Lung (tissue), 11 donors: ENCODE measurements at regions not wholly inside any gene's neighbourhood (a gene's known extent, or its start where the extent isn't known, plus 50 kb on each side); places are given as distances from the start of the nearest gene placed in this dataset.

Experiments
- ATAC-seq: fragments of 200-7000 bp; cut with Tn5 transposase; one replicate; pipeline ENCODE4 v1.9.1; 2020; ENCODE audit warnings: moderate number of reproducible peaks; ENCODE audit not compliant: insufficient read depth, low FRiP score
- DNase-seq, 3 donors: peaks; one replicate each; pipeline ENCODE4 v3.0.0-alpha.2; 2013 to 2017
- H3K27ac ChIP-seq, 2 donors: one replicate each; pipeline ENCODE4 v1.5.1; 2013; ENCODE audit warnings: mild to moderate bottlenecking in 2 of 2, moderate library complexity in 2 of 2, control low read depth in 1 of 2, inconsistent platforms in 1 of 2, low read depth in 1 of 2, low read length in 1 of 2
- H3K27me3 ChIP-seq, 3 donors: one replicate each; pipeline ENCODE4 v1.5.1; 2013; ENCODE audit warnings: low read length in 2 of 3; ENCODE audit not compliant: control insufficient read depth in 3 of 3, insufficient read depth in 3 of 3
- H3K36me3 ChIP-seq, 4 donors: one replicate each; pipeline ENCODE4 v1.5.1; 2013; ENCODE audit warnings: low read length in 4 of 4, mild to moderate bottlenecking in 1 of 4, moderate library complexity in 1 of 4; ENCODE audit not compliant: control insufficient read depth in 4 of 4, insufficient read depth in 4 of 4
- H3K4me1 ChIP-seq, 5 donors: one replicate each; pipeline ENCODE4 v1.5.1; 2013; ENCODE audit warnings: low read length in 5 of 5, mild to moderate bottlenecking in 2 of 5, moderate library complexity in 1 of 5; ENCODE audit not compliant: control insufficient read depth in 5 of 5, insufficient read depth in 5 of 5
- H3K4me3 ChIP-seq: one replicate; pipeline ENCODE4 v1.5.1; 2013; ENCODE audit warnings: mild to moderate bottlenecking, control low read depth, moderate library complexity
- H3K9ac ChIP-seq, 2 donors: one replicate each; pipeline ENCODE4 v1.5.1; 2013; ENCODE audit warnings: low read length in 2 of 2, control low read depth in 1 of 2; ENCODE audit not compliant: insufficient read depth in 1 of 2
- H3K9me3 ChIP-seq, 4 donors: one replicate each; pipeline ENCODE4 v1.5.1; 2013; ENCODE audit warnings: low read length in 3 of 4, mild to moderate bottlenecking in 1 of 4, moderate library complexity in 1 of 4; ENCODE audit not compliant: control insufficient read depth in 4 of 4, insufficient read depth in 3 of 4
- CTCF ChIP-seq: IDR thresholded peaks from 2 replicates; pipeline ENCODE4 v1.5.1; 2012; ENCODE audit warnings: mild to moderate bottlenecking; ENCODE audit errors: control extremely low read depth, extremely low read depth
- WGBS, 2 donors: extraction: QIAGEN DNeasy Blood & Tissue Kit; methylation state at CpG; one replicate each; pipeline ENCODE4 v1.1.7; 2013; 5-methylcytosine and 5-hydroxymethylcytosine counted together
- donor health status: control.
- donor health status: control.
- donor health status: Bipolar disorder and iron deficiency.
- donor health status: healthy.
- donor health status: DM: yes; HTN: yes; CAD: no.

- Histone ChIP-seq H3K9ac (no peak overlapping the region), H3K27me3 (no peaks in the 10 kb centered on the region), H3K4me1 (no peaks in the 10 kb centered on the region), H3K27ac (no peak overlapping the region), H3K36me3 (no peaks in the 10 kb centered on the region), H3K9me3 (peaks cover 0 to 5% (median 0%) of the 10 kb centered on the region in 4 donors), H3K4me3 (no peak overlapping the region)
- peak; percentile 60 to 83 (median 66) for DNase-seq
- ATAC-seq: peak; percentile 75
- 66 to 76% methylated on average over 7 of the region's 7 CpGs for WGBS, 2 donors
- no peak for TF ChIP-seq CTCF
Observed at GRCh38 chr5:36763454-36763853, 113.1 kb upstream of the NIPBL start.

GRCh38 chr5:36765876-36766275 lies 110.7 kb upstream of the NIPBL start:
- H3K9ac ChIP-seq: no peak overlapping the region
- no peaks in the 10 kb centered on the region for H3K36me3 ChIP-seq
- DNase-seq (no peak), ATAC-seq (no peak)
- H3K4me3 ChIP-seq: no peak overlapping the region
- WGBS, 2 donors: 86 to 94% methylated on average over 2 of the region's 2 CpGs
- H3K9me3 ChIP-seq: peaks cover 0 to 5% (median 1%) of the 10 kb centered on the region in 4 donors
- no peaks in the 10 kb centered on the region for H3K4me1 ChIP-seq
- no peaks in the 10 kb centered on the region for H3K27me3 ChIP-seq
- TF ChIP-seq CTCF: no peak
- no peak overlapping the region for H3K27ac ChIP-seq

GRCh38 chr5:36766981-36767380 lies 109.6 kb upstream of the NIPBL start:
- no peak for TF ChIP-seq CTCF
- peaks cover 0 to 5% (median 1%) of the 10 kb centered on the region in 4 donors for H3K9me3 ChIP-seq

GRCh38 chr5:36768450-36768849 lies 108.1 kb upstream of the NIPBL start:
- Histone ChIP-seq H3K9ac (no peak overlapping the region), H3K27me3 (no peaks in the 10 kb centered on the region), H3K4me3 (no peak overlapping the region), H3K4me1 (no peaks in the 10 kb centered on the region), H3K9me3 (peaks cover 0 to 5% (median 1%) of the 10 kb centered on the region in 4 donors), H3K27ac (no peak overlapping the region), H3K36me3 (no peaks in the 10 kb centered on the region)
- DNase-seq (no peak), ATAC-seq (no peak)
- WGBS, 2 donors: 89 to 91% methylated on average over 2 of the region's 2 CpGs
- TF ChIP-seq CTCF: no peak

More at GRCh38 chr5:36766981-36767380, 109.6 kb upstream of the NIPBL start:
- no peaks in the 10 kb centered on the region for H3K27me3 ChIP-seq
- ATAC-seq: no peak
- 81 to 88% methylated on average over 1 of the region's 1 CpG for WGBS, 2 donors
- H3K4me3 ChIP-seq: no peak overlapping the region
- no peaks in the 10 kb centered on the region for H3K36me3 ChIP-seq
- H3K4me1 ChIP-seq: no peaks in the 10 kb centered on the region
- H3K27ac ChIP-seq: no peak overlapping the region
- DNase-seq: no peak
- no peak overlapping the region for H3K9ac ChIP-seq
